Calu3 (cell line): ENCODE measurements at regions not wholly inside any gene's neighbourhood (a gene's known extent, or its start where the extent isn't known, plus 50 kb on each side); places are given as distances from the start of the nearest gene placed in this dataset.

ENCODE experiments used
- BruUV-seq: library from RNA; stranded (reverse); fragments of 400-500 nt; replicated peaks from 2 replicates; lab custom pipeline; 2021; lab: Mats Ljungman, UMichigan
- CTCF ChIA-PET: fragments of 300-600 bp; sonication (Branson Sonifier 250); formaldehyde crosslinking; loops from one replicate; lab custom pipeline; 2022; ENCODE audit warnings: antibody characterized with exemption; lab: Charles Lee
- DNase-seq: peaks from one replicate; pipeline ENCODE4 v3.0.0; 2022
- H3K27ac Mint-ChIP-seq: one replicate; pipeline ENCODE4 v1.8.0; 2022; ENCODE audit warnings: mixed read lengths; ENCODE audit not compliant: unreplicated experiment
- H3K27me3 Mint-ChIP-seq: one replicate; pipeline ENCODE4 v1.8.0; 2022; ENCODE audit warnings: mixed read lengths; ENCODE audit not compliant: unreplicated experiment
- H3K36me3 Mint-ChIP-seq: one replicate; pipeline ENCODE4 v1.8.0; 2022; ENCODE audit warnings: mild to moderate bottlenecking, moderate library complexity, mixed read lengths; ENCODE audit not compliant: insufficient read depth, unreplicated experiment
- H3K4me1 Mint-ChIP-seq: one replicate; pipeline ENCODE4 v1.8.0; 2022; ENCODE audit warnings: mild to moderate bottlenecking, low read depth, mixed read lengths; ENCODE audit not compliant: unreplicated experiment
- H3K4me3 Mint-ChIP-seq: one replicate; pipeline ENCODE4 v1.8.0; 2022; ENCODE audit warnings: mild to moderate bottlenecking, low read depth, moderate library complexity, mixed read lengths; ENCODE audit not compliant: unreplicated experiment
- H3K9me3 Mint-ChIP-seq: one replicate; pipeline ENCODE4 v1.8.0; 2022; ENCODE audit warnings: low read depth, mixed read lengths; ENCODE audit not compliant: unreplicated experiment
- intact Hi-C: fragments of 100-400 bp; cut with micrococcal nuclease; formaldehyde crosslinking; loops from one replicate; pipeline ENCODE4 v1.10.0; 2022; ENCODE audit not compliant: unreplicated experiment
- TF ChIP-seq, protein P1 (sequence below): fragments of 200-600 bp; IDR thresholded peaks from one replicate; pipeline ENCODE4 v1.8.0; 2022; ENCODE audit warnings: antibody characterized with exemption; ENCODE audit not compliant: unreplicated experiment

DNA sequence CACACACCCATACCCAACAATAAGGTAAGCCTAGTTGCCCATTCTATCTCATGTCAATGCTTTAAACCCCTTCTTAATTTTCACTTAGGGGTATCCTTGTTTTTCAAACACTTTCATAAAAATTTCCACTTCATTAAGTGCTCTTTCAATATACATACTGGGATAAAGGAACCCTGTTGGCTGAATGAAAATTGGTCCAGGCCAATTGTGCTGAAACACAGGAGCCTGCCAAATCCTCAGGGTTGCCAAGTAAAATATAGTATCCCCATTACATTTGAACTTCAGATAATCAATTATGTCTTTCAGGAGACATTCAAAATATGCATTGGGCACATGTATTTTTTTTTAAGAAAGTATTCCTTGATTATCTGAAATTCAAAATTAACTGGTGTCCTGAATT, 1131.1 kb downstream of the SLITRK1 start:
- Mint-ChIP-seq H3K4me1 (no peaks in the 10 kb centered on the region), H3K36me3 (no peaks in the 10 kb centered on the region), H3K4me3 (no peak overlapping the region), H3K9me3 (no peaks in the 10 kb centered on the region), H3K27me3 (no peaks in the 10 kb centered on the region), H3K27ac (no peak overlapping the region)
- intact Hi-C loops: no loop called here
- CTCF ChIA-PET: no interaction called here
- BruUV-seq: no TSS peak
- TF ChIP-seq, protein P1, sequence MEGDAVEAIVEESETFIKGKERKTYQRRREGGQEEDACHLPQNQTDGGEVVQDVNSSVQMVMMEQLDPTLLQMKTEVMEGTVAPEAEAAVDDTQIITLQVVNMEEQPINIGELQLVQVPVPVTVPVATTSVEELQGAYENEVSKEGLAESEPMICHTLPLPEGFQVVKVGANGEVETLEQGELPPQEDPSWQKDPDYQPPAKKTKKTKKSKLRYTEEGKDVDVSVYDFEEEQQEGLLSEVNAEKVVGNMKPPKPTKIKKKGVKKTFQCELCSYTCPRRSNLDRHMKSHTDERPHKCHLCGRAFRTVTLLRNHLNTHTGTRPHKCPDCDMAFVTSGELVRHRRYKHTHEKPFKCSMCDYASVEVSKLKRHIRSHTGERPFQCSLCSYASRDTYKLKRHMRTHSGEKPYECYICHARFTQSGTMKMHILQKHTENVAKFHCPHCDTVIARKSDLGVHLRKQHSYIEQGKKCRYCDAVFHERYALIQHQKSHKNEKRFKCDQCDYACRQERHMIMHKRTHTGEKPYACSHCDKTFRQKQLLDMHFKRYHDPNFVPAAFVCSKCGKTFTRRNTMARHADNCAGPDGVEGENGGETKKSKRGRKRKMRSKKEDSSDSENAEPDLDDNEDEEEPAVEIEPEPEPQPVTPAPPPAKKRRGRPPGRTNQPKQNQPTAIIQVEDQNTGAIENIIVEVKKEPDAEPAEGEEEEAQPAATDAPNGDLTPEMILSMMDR: no peak
- DNase-seq: no peak

DNA sequence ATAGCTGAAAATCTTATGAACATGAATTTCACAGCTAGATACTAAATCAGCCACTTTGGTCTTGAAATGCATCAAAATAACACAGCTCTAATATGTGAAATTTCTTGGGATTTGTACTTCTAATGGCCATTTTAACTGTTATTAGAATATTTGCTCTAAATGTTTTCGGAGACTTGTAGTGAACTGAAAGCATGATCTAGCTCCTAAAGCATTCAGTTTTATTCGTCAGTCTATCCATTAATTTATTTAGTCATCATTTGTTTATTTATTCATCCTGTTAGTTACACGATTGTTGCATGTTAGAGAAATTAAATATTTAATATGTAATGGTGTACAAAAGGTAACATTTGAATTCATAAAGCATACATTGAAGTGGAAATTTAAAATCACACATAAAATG, 1132.7 kb downstream of the SLITRK1 start:
- Mint-ChIP-seq H3K36me3 (no peaks in the 10 kb centered on the region), H3K27ac (no peak overlapping the region), H3K27me3 (no peaks in the 10 kb centered on the region), H3K4me1 (no peaks in the 10 kb centered on the region), H3K4me3 (no peak overlapping the region), H3K9me3 (no peaks in the 10 kb centered on the region)
- TF ChIP-seq, protein P1: no peak
- no peak for DNase-seq
- CTCF ChIA-PET: no interaction called here
- intact Hi-C loops: no loop called here
- BruUV-seq: no TSS peak

DNA sequence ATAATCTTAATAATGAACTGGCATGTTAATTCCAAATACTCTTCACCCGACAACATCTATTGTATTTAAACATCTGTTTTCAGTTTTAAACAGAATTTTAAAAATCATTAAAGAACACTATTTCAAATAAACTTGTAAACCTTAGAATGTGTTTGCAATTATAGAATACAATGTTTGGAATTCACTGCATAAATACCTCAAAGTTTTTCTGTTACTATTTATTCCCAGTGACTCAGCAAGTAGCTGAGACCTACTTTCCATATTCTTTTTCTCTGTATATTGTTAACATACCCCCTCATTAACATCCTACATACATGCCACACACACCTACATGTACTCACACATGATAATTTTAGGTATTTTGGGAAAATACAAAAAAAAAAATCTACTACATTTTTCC, 1134.3 kb downstream of the SLITRK1 start:
- Mint-ChIP-seq H3K36me3 (no peaks in the 10 kb centered on the region), H3K27ac (no peak overlapping the region), H3K9me3 (no peaks in the 10 kb centered on the region), H3K4me3 (no peak overlapping the region), H3K4me1 (no peaks in the 10 kb centered on the region), H3K27me3 (no peaks in the 10 kb centered on the region)
- intact Hi-C loops: no loop called here
- no TSS peak for BruUV-seq
- TF ChIP-seq, protein P1: no peak
- DNase-seq: no peak
- CTCF ChIA-PET: no interaction called here

DNA sequence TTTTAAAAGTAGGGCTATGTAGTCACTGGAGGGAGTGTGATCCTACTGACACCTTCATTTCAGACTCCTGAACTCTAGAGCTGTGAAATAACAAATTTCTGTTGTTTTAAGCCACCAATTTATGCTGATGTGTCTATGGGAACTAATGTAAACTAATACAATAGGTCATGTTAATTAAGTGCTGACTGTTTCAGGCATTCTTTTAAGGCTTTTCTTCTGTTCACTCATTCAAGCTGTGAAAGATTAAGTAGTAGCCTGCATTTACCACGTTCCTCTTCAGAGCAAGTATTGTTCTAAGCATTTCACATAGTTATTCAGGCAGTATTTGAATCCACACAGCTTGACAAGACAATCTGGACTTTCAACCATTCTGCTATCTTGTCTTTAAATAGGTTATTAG, 1135.0 kb downstream of the SLITRK1 start:
- Mint-ChIP-seq H3K36me3 (no peaks in the 10 kb centered on the region), H3K27ac (no peak overlapping the region), H3K9me3 (no peaks in the 10 kb centered on the region), H3K27me3 (no peaks in the 10 kb centered on the region), H3K4me1 (no peaks in the 10 kb centered on the region), H3K4me3 (no peak overlapping the region)
- intact Hi-C loops: no loop called here
- no TSS peak for BruUV-seq
- DNase-seq: no peak
- TF ChIP-seq, protein P1: no peak
- CTCF ChIA-PET: no interaction called here
